CD14-positive monocyte (primary cell): ENCODE measurements at regions not wholly inside any gene's neighbourhood (a gene's known extent, or its start where the extent isn't known, plus 50 kb on each side); places are given as distances from the start of the nearest gene placed in this dataset.

Source experiments
- DNase-seq, 3 donors: peaks; one replicate each; pipeline ENCODE4 v3.0.0-alpha.2; 2011 to 2022
- H2AFZ ChIP-seq: 2 replicates; pipeline ENCODE4 v1.6.0; 2012; ENCODE audit warnings: mild to moderate bottlenecking, low read depth, low read length, inconsistent platforms; ENCODE audit not compliant: insufficient read depth, poor library complexity, severe bottlenecking
- H3K27ac ChIP-seq, 2 donors: 1 replicate in 1 of 2; 2 replicates in 1 of 2; pipeline ENCODE4 v1.5.1; 2012 to 2013; ENCODE audit warnings: low read length in 2 of 2, control low read depth in 1 of 2, inconsistent platforms in 1 of 2, low read depth in 1 of 2, mild to moderate bottlenecking in 1 of 2
- H3K27me3 ChIP-seq, 2 donors: one replicate each; pipeline versions ENCODE4 v1.6.0 to v1.6.1; 2011 to 2013; ENCODE audit warnings: low read length in 2 of 2; ENCODE audit not compliant: control insufficient read depth in 2 of 2, insufficient read depth in 2 of 2
- H3K36me3 ChIP-seq, 2 donors: replicated peaks in 1 of 2; 1 replicate in 1 of 2; 2 replicates in 1 of 2; pipeline versions ENCODE4 v1.5.1 to v1.6.1; 2012 to 2013; ENCODE audit warnings: low read length in 2 of 2, control low read depth in 1 of 2, inconsistent platforms in 1 of 2, mild to moderate bottlenecking in 1 of 2; ENCODE audit not compliant: insufficient read depth in 2 of 2, control insufficient read depth in 1 of 2
- H3K4me1 ChIP-seq, 2 donors: 1 replicate in 1 of 2; 2 replicates in 1 of 2; pipeline versions ENCODE4 v1.5.1 to v1.6.1; 2012 to 2013; ENCODE audit warnings: low read length in 2 of 2, control low read depth in 1 of 2, inconsistent platforms in 1 of 2, mild to moderate bottlenecking in 1 of 2, moderate library complexity in 1 of 2; ENCODE audit not compliant: insufficient read depth in 2 of 2, control insufficient read depth in 1 of 2
- H3K4me2 ChIP-seq: replicated peaks from 2 replicates; pipeline ENCODE3; 2012; ENCODE audit warnings: low read length, moderate library complexity, mild to moderate bottlenecking; ENCODE audit not compliant: poor library complexity, severe bottlenecking; ENCODE audit errors: extremely low read depth
- H3K4me3 ChIP-seq, 3 experiments: fragments of 200-600 bp in 1 of 3; sonication (generic) in 1 of 3; replicated peaks in 1 of 3; 1 replicate in 2 of 3; 2 replicates in 1 of 3; pipeline ENCODE4 v1.5.1; 2011 to 2013; ENCODE audit warnings: low read length in 3 of 3, mild to moderate bottlenecking in 3 of 3, control low read depth in 2 of 3, low read depth in 2 of 3, inconsistent platforms in 1 of 3, moderate library complexity in 1 of 3
- H3K79me2 ChIP-seq: 2 replicates; pipeline ENCODE4 v1.6.0; 2012; ENCODE audit warnings: mild to moderate bottlenecking, control low read depth, inconsistent platforms, low read length, moderate library complexity; ENCODE audit not compliant: insufficient read depth
- H3K9ac ChIP-seq: 2 replicates; pipeline ENCODE4 v1.6.0; 2017; ENCODE audit warnings: low read length, mild to moderate bottlenecking; ENCODE audit not compliant: insufficient read depth, poor library complexity, severe bottlenecking
- H3K9me3 ChIP-seq, 2 donors: replicated peaks in 1 of 2; 1 replicate in 1 of 2; 2 replicates in 1 of 2; pipeline versions ENCODE4 v1.5.1 to v1.6.1; 2012 to 2013; ENCODE audit warnings: low read length in 2 of 2, control low read depth in 1 of 2; ENCODE audit not compliant: control insufficient read depth in 1 of 2, insufficient read depth in 1 of 2
- H4K20me1 ChIP-seq: 2 replicates; pipeline ENCODE4 v1.6.0; 2012; ENCODE audit warnings: mild to moderate bottlenecking, low read length, control low read depth, moderate library complexity; ENCODE audit not compliant: insufficient read depth
- H3K27ac Mint-ChIP-seq, 7 donors: one replicate each; pipeline ENCODE4 v1.8.0; 2020; ENCODE audit warnings: mild to moderate bottlenecking in 7 of 7, mixed read lengths in 7 of 7, moderate library complexity in 6 of 7, inconsistent platforms in 2 of 7
- H3K27me3 Mint-ChIP-seq, 3 donors: one replicate each; pipeline ENCODE4 v1.8.0; 2021 to 2022; ENCODE audit warnings: low read depth in 3 of 3, mild to moderate bottlenecking in 3 of 3, mixed read lengths in 3 of 3, moderate library complexity in 3 of 3, inconsistent platforms in 1 of 3
- H3K36me3 Mint-ChIP-seq, 2 donors: one replicate each; pipeline ENCODE4 v1.8.0; 2020; ENCODE audit warnings: mixed read lengths in 2 of 2, inconsistent platforms in 1 of 2, mild to moderate bottlenecking in 1 of 2
- H3K4me1 Mint-ChIP-seq: one replicate; pipeline ENCODE4 v1.8.0; 2020; ENCODE audit warnings: mild to moderate bottlenecking, mixed read lengths
- H3K4me3 Mint-ChIP-seq, 2 donors: one replicate each; pipeline ENCODE4 v1.8.0; 2020; ENCODE audit warnings: mild to moderate bottlenecking in 2 of 2, mixed read lengths in 2 of 2, moderate library complexity in 1 of 2
- H3K9me3 Mint-ChIP-seq, 7 donors: one replicate each; pipeline ENCODE4 v1.8.0; 2020 to 2022; ENCODE audit warnings: mixed read lengths in 7 of 7, mild to moderate bottlenecking in 6 of 7, moderate library complexity in 6 of 7, inconsistent platforms in 2 of 7
- CTCF ChIP-seq: fragments of 200-600 bp; IDR thresholded peaks from one replicate; pipeline ENCODE4 v1.8.0; 2022; ENCODE audit warnings: antibody characterized with exemption, mild to moderate bottlenecking
- WGBS: methylation state at CpG from one replicate; pipeline ENCODE4 v1.1.5; 2013; ENCODE audit warnings: missing lambda C conversion rate; ENCODE audit not compliant: insufficient coverage; 5-methylcytosine and 5-hydroxymethylcytosine counted together
- intact Hi-C, 2 donors: fragments of 100-400 bp; cut with micrococcal nuclease; formaldehyde crosslinking; loops; one replicate each; pipeline versions ENCODE4 v1.15.0 to v1.15.1; 2023

GRCh38 chr15:91374336-91374735 is 274.3 kb downstream of the SV2B start:
- WGBS = 94% methylated on average over 2 of the region's 3 CpGs
- DNase-seq = no peak
- Mint-ChIP-seq H3K36me3 (no peaks in the 10 kb centered on the region), H3K27me3 (peaks cover 0 to 4% (median 0%) of the 10 kb centered on the region in 3 donors), H3K9me3 (peaks cover 0 to 7% (median 2%) of the 10 kb centered on the region in 7 donors), H3K27ac (no peak overlapping the region), H3K4me3 (no peak overlapping the region), H3K4me1 (peaks cover 9% of the 10 kb centered on the region)
- intact Hi-C loops = no loop called here
- Histone ChIP-seq H3K4me3 (no peak overlapping the region), H2AFZ (no peak overlapping the region), H3K9me3 (no peaks in the 10 kb centered on the region), H3K36me3 (no peaks in the 10 kb centered on the region), H3K27me3 (no peaks in the 10 kb centered on the region), H3K4me2 (no peak overlapping the region), H4K20me1 (no peaks in the 10 kb centered on the region), H3K79me2 (no peaks in the 10 kb centered on the region), H3K4me1 (peaks cover 0 to 6% of the 10 kb centered on the region in 2 donors), H3K9ac (no peak overlapping the region), H3K27ac (no peak overlapping the region)
- no peak for TF ChIP-seq CTCF

- Histone ChIP-seq H3K4me2 (no peak overlapping the region), H4K20me1 (no peaks in the 10 kb centered on the region), H3K79me2 (no peaks in the 10 kb centered on the region), H3K27ac (no peak overlapping the region), H3K9ac (no peak overlapping the region), H3K9me3 (no peaks in the 10 kb centered on the region), H3K27me3 (no peaks in the 10 kb centered on the region), H3K36me3 (no peaks in the 10 kb centered on the region), H2AFZ (no peak overlapping the region), H3K4me3 (no peak overlapping the region), H3K4me1 (no peaks in the 10 kb centered on the region)
- no peak for DNase-seq
- no peak overlapping the region for H3K4me3 Mint-ChIP-seq
- no peaks in the 10 kb centered on the region for H3K4me1 Mint-ChIP-seq
- no peaks in the 10 kb centered on the region for H3K36me3 Mint-ChIP-seq
- intact Hi-C loops = no loop called here
- TF ChIP-seq CTCF = no peak
- H3K27ac Mint-ChIP-seq = no peak overlapping the region
- peaks cover 0 to 3% (median 0%) of the 10 kb centered on the region in 3 donors for H3K27me3 Mint-ChIP-seq
- WGBS = 98% methylated on average over 9 of the region's 12 CpGs
- peaks cover 0 to 5% (median 3%) of the 10 kb centered on the region in 7 donors for H3K9me3 Mint-ChIP-seq
Observed at GRCh38 chr15:91376038-91376437, 276.0 kb downstream of the SV2B start.
